IgD-negative memory B cell (primary cell): ENCODE measurements at regions not wholly inside any gene's neighbourhood (a gene's known extent, or its start where the extent isn't known, plus 50 kb on each side); places are given as distances from the start of the nearest gene placed in this dataset.

Source experiments
- H3K27ac Mint-ChIP-seq, 3 donors: one replicate each; pipeline ENCODE4 v1.8.0; 2020 to 2022; ENCODE audit warnings: mild to moderate bottlenecking in 3 of 3, mixed read lengths in 3 of 3, moderate library complexity in 1 of 3
- H3K27me3 Mint-ChIP-seq: one replicate; pipeline ENCODE4 v1.8.0; 2021; ENCODE audit warnings: mixed read lengths
- H3K36me3 Mint-ChIP-seq: one replicate; pipeline ENCODE4 v1.8.0; 2020; ENCODE audit warnings: mild to moderate bottlenecking, mixed read lengths
- H3K4me1 Mint-ChIP-seq, 3 donors: one replicate each; pipeline ENCODE4 v1.8.0; 2020 to 2022; ENCODE audit warnings: mixed read lengths in 3 of 3, mild to moderate bottlenecking in 1 of 3
- H3K4me3 Mint-ChIP-seq, 4 donors: one replicate each; pipeline ENCODE4 v1.8.0; 2020 to 2022; ENCODE audit warnings: mild to moderate bottlenecking in 4 of 4, mixed read lengths in 4 of 4, moderate library complexity in 3 of 4
- H3K9me3 Mint-ChIP-seq, 3 donors: one replicate each; pipeline ENCODE4 v1.8.0; 2020 to 2021; ENCODE audit warnings: mixed read lengths in 3 of 3, mild to moderate bottlenecking in 1 of 3

DNA sequence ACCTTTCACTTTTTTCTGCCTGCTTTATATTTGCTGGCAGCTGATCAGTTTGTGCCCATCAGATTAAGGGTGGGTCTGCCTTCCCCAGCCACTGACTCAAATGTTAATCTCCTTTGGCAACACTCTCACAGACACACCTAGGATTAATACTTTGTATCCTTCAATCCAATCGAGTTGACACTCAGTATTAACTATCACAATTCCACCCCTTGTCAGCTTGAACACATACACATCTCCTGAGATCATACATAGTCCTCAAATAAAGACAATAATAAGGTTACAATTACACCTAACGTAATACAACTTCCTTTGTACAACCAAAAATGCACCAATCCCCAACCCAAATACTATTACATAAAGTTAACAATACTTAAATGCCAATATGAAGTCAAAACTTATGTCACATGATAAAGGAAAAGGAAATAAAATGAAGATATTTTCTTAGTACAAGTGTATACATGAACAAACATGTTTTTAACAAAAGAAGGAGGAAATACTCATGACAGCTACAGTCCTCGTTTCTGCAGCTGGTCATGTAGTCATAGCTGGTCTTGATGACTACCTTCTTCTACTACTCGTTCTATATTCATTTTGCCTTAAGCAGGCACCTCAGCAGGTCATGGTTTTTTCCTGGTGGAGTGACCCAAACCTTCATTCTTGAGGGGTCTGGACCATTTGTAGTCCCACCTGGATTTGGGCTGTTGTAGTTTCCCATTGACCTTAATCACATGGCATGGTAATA lies 96.7 kb upstream of the CABCOCO1 start:
- H3K9me3 Mint-ChIP-seq = peaks cover 0 to 9% (median 2%) of the 10 kb centered on the region in 3 donors
- no peaks in the 10 kb centered on the region for H3K36me3 Mint-ChIP-seq
- no peaks in the 10 kb centered on the region for H3K4me1 Mint-ChIP-seq
- no peak overlapping the region for H3K27ac Mint-ChIP-seq
- no peak overlapping the region for H3K4me3 Mint-ChIP-seq
- H3K27me3 Mint-ChIP-seq = peaks cover 1% of the 10 kb centered on the region

DNA sequence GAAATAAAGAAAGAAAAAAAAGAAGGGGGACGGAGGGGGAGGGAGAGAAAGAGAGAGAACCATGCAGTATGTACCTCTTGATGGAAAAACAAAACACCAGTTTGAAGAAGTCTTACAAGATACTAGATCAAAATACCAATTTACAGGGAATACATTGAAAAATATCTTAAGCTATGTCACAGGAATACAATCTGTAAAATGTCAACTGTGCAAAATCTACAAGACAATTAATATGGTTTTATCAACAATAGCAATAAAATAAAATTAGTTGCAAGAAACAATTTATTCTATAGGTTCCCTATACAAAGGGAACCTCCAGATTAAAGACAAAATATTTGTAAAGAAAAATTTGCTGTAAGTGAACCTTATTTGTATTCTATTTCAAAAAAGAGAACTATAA lies 98.3 kb upstream of the CABCOCO1 start:
- Mint-ChIP-seq H3K4me1 (no peaks in the 10 kb centered on the region), H3K27me3 (no peaks in the 10 kb centered on the region), H3K36me3 (no peaks in the 10 kb centered on the region), H3K9me3 (no peaks in the 10 kb centered on the region), H3K4me3 (no peak overlapping the region), H3K27ac (no peak overlapping the region)

DNA sequence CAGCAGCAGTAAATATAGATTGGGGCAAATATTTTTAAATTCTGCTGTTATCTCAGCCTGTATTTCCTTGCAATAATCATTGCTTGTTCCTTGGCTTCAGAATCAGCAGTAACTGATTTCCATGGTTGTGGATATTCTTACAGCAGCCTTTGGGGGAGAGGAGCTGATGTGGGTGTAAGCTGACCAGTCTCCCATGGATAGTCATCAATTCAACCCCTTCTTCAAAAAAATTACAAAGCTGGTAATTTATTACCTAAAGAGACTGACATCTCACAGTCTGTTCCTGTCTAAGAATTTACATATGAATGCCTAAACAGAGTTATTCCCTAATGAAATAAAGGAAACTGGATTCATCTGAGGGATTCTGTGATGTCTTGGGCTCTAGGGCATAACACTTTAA lies 103.1 kb upstream of the CABCOCO1 start:
- Mint-ChIP-seq H3K27ac (no peak overlapping the region), H3K9me3 (peaks cover 0 to 2% (median 0%) of the 10 kb centered on the region in 3 donors), H3K4me1 (no peaks in the 10 kb centered on the region), H3K27me3 (no peaks in the 10 kb centered on the region), H3K4me3 (no peak overlapping the region), H3K36me3 (no peaks in the 10 kb centered on the region)

DNA sequence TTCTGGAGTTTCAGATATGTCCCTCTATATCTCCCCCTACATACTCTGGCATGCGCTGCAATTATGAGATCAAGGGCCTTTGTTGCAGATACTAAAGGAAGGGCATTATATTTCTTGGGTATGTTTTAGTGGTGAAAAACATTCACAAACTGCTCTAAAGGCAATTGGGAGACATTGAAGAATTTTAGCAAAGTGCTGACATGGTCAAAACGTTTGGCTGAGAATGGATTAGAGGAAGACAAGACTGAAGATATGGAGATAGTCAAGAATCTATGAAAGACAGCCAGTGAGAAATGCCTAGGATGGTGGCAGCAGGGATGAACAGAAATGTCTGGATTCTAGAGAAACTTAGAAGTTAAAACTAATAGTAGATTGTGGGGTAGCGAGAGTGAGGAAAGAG lies 104.5 kb upstream of the CABCOCO1 start:
- H3K4me1 Mint-ChIP-seq = no peaks in the 10 kb centered on the region
- no peaks in the 10 kb centered on the region for H3K36me3 Mint-ChIP-seq
- no peak overlapping the region for H3K4me3 Mint-ChIP-seq
- H3K27me3 Mint-ChIP-seq = no peaks in the 10 kb centered on the region
- H3K9me3 Mint-ChIP-seq = peaks cover 0 to 2% (median 0%) of the 10 kb centered on the region in 3 donors
- H3K27ac Mint-ChIP-seq = no peak overlapping the region

DNA sequence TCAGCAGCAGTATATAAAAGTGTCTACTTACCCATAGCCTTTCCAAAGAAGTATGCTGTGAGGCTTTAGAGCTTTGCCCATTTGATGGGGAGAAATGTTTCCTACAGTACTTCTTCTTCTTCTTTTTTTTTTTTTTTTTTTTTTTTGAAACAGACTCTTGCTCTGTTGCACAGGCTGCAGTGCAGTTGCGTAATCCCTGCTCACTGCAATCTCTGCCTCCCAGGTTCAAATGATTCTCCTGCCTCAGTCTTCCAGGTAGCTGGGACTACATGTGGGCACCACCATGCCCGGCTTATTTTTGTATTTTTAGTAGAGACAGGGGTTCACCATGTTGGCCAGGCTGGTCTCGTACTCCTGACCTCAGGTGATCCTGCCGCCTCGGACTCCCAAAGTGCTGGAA lies 101.7 kb upstream of the TMEM26 start:
- H3K27me3 Mint-ChIP-seq = peaks cover 3% of the 10 kb centered on the region
- H3K9me3 Mint-ChIP-seq = peaks cover 0 to 2% (median 0%) of the 10 kb centered on the region in 3 donors
- no peaks in the 10 kb centered on the region for H3K36me3 Mint-ChIP-seq
- H3K4me1 Mint-ChIP-seq = no peaks in the 10 kb centered on the region
- H3K27ac Mint-ChIP-seq = no peak overlapping the region
- H3K4me3 Mint-ChIP-seq = no peak overlapping the region

DNA sequence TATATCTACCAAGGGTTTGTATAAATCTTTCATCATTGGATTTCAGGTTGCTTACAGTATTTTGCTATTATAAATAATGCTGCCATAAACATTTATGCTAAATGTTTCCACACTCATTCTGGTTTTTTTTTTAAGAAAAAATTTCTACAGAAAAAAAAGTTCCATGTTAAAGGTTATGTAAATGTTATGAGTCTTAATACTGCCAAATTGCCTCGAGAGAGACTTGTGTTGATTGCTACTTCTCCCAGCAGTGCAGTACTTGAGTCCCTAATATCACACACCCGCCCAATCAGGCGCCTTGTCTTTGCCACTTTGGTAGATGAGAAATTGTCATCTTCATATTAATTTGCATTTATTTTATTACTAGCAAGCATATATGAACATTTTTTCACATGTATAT lies 96.7 kb upstream of the TMEM26 start:
- Mint-ChIP-seq H3K4me1 (peaks cover 0 to under 1% (median 0%) of the 10 kb centered on the region in 3 donors), H3K9me3 (no peaks in the 10 kb centered on the region), H3K27me3 (peaks cover 5% of the 10 kb centered on the region), H3K27ac (no peak overlapping the region), H3K36me3 (no peaks in the 10 kb centered on the region), H3K4me3 (no peak overlapping the region)

DNA sequence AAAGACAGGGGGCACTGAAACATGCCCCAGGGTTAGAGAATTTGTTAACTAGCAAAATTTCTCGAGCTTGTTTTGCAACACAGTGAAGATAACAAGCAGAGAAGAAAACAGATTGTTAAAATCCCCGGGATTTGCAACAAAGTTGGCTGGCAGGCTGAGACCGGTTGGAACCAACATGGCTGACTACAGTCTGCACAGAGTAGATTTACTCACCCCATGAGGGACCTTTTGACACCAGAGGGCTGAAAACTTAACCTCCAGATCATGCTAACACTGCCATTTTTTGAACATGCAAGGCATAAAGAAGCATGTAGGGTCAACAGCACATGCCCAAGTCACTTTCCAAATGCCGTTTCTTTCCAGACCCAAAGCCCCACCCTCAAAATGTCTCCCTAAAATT lies 95.2 kb upstream of the TMEM26 start:
- no peak overlapping the region for H3K27ac Mint-ChIP-seq
- H3K4me1 Mint-ChIP-seq = peaks cover 0 to 4% (median 3%) of the 10 kb centered on the region in 3 donors
- no peaks in the 10 kb centered on the region for H3K36me3 Mint-ChIP-seq
- no peak overlapping the region for H3K4me3 Mint-ChIP-seq
- no peaks in the 10 kb centered on the region for H3K9me3 Mint-ChIP-seq
- H3K27me3 Mint-ChIP-seq = peaks cover 7% of the 10 kb centered on the region

DNA sequence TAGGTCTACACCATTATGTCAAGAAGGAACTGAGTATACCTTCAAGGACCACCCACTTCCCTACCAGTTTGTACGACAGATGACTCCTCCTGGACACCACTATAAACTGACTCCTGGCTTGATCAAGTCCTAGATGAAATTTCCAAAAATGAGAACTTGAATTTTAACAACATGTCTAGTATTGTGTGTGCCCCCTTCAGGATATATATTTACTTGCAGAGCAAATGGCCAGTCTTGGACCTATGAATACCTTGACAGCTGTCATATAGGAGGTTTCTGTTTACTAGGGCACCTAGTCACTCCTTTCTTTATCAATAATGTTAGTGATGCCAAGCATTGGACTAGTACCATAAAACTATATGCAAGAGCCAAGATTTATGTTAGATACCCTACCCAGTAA lies 94.1 kb upstream of the TMEM26 start:
- Mint-ChIP-seq H3K36me3 (no peaks in the 10 kb centered on the region), H3K27me3 (peaks cover 7% of the 10 kb centered on the region), H3K27ac (no peak overlapping the region), H3K4me1 (peaks cover 3 to 5% (median 3%) of the 10 kb centered on the region in 3 donors), H3K9me3 (no peaks in the 10 kb centered on the region), H3K4me3 (no peak overlapping the region)

DNA sequence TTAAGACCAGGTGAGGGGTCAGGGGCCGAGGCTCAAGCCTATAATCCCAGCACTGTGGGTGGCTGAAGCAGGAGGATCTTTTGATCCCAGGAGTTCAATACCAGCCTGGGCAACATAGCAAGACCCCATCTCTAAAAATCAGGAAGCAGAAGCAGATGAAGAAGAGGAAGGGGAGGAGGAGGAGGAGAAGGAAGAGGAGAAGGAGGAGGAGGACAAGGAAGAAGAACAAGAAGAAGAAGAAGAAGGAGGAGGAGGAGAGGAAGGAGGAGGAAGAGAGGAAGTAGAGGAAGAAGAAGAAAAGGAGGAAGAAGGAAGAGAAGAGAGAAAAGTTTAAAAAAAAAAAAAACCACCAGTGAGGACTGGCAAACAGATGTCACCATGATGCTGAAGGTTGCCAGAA lies 92.0 kb upstream of the TMEM26 start:
- Mint-ChIP-seq H3K27ac (no peak overlapping the region), H3K36me3 (no peaks in the 10 kb centered on the region), H3K9me3 (no peaks in the 10 kb centered on the region), H3K4me3 (no peak overlapping the region), H3K4me1 (peaks cover 3 to 8% (median 5%) of the 10 kb centered on the region in 3 donors), H3K27me3 (peaks cover 4% of the 10 kb centered on the region)

DNA sequence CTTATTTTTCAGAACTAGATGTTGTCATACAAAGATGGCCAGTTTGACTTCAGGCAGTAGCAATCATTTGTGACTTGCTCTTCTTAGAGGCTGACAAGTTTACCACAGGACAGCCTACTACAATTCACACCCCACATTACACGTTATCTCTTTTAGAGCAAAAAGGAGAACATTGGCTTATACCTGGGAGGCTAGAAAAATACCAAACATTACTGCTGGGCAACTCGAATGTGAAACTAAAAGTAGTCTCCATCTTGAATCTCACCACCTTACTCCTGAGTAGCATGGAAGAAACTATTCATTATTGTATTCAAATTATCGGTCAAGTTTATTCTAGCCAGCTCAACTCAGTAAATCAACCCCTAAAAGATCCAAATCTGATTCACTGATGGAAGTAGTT lies 90.7 kb upstream of the TMEM26 start:
- peaks cover 3 to 8% (median 5%) of the 10 kb centered on the region in 3 donors for H3K4me1 Mint-ChIP-seq

DNA sequence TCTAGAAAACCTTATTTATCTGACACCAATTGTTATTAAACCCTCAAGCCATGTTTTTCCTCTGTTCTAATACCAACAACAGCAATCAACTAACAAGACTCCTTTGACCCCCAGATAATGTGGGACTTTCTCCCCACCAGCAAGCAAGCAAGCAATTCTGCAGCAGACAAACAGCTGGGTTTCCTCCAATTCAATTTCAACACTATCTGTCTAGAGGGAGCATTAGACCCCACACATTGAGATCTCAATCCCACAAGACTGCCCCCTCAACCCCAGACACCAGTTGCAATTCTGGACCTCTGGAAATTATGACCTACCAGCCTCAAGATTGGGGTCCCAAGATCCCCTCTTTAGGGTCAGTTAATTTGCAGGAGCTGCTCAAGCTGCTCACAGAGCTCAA lies 89.4 kb upstream of the TMEM26 start:
- H3K9me3 Mint-ChIP-seq = no peaks in the 10 kb centered on the region

More for the DNA sequence above, 90.7 kb upstream of the TMEM26 start:
- peaks cover 2% of the 10 kb centered on the region for H3K27me3 Mint-ChIP-seq
- no peak overlapping the region for H3K27ac Mint-ChIP-seq
- no peak overlapping the region for H3K4me3 Mint-ChIP-seq
- no peaks in the 10 kb centered on the region for H3K36me3 Mint-ChIP-seq
- H3K9me3 Mint-ChIP-seq = no peaks in the 10 kb centered on the region

DNA sequence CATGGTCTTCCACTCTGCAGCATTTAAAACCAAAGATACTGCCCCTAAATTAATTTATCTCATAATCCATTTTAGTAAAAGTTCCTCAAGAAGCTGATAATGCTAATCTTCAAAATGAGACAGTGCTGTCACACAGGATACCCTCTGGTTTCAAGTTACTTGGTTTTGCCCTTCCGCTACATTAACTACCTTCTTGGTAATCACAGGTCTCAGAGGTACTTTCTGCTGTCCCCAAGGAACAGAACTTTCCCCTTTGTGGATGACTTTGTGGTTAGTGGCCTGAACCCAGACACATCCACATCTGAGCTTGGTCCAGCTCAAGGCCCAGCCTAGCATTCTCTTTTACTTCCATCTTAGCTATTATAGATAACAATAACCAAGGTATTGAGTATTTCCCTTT lies 88.8 kb upstream of the TMEM26 start:
- H3K4me1 Mint-ChIP-seq = peaks cover 3 to 8% (median 5%) of the 10 kb centered on the region in 3 donors
- H3K9me3 Mint-ChIP-seq = peaks cover 0 to 1% (median 0%) of the 10 kb centered on the region in 3 donors
- H3K27me3 Mint-ChIP-seq = peaks cover 1% of the 10 kb centered on the region
- H3K36me3 Mint-ChIP-seq = no peaks in the 10 kb centered on the region
- no peak overlapping the region for H3K4me3 Mint-ChIP-seq
- H3K27ac Mint-ChIP-seq = no peak overlapping the region

More for the DNA sequence above, 89.4 kb upstream of the TMEM26 start:
- Mint-ChIP-seq H3K4me3 (no peak overlapping the region), H3K27me3 (peaks cover 1% of the 10 kb centered on the region), H3K27ac (no peak overlapping the region), H3K4me1 (peaks cover 3 to 8% (median 5%) of the 10 kb centered on the region in 3 donors), H3K36me3 (no peaks in the 10 kb centered on the region)

DNA sequence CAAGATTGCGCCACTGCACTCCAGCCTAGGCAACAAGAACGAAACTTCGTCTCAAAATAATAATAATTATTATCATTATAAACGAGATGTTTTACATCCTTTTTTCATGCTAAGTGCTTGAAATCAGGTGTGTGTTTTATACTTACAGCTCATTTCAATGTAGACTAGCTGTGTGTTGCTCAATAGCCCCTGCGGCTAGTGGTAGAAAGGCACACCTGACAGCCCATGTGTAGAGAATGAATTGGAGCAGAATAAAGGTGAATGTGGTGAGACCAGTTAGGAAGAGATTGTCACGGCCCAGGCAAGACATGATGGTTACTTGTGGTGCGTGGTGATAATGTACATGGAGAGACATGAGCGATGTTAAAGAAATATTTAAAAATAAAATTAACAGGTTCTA lies 86.7 kb upstream of the TMEM26 start:
- Mint-ChIP-seq H3K27me3 (peaks cover 1% of the 10 kb centered on the region), H3K4me1 (peaks cover 3 to 8% (median 5%) of the 10 kb centered on the region in 3 donors), H3K9me3 (peaks cover 0 to 10% (median 0%) of the 10 kb centered on the region in 3 donors), H3K36me3 (no peaks in the 10 kb centered on the region), H3K4me3 (no peak overlapping the region), H3K27ac (no peak overlapping the region)

DNA sequence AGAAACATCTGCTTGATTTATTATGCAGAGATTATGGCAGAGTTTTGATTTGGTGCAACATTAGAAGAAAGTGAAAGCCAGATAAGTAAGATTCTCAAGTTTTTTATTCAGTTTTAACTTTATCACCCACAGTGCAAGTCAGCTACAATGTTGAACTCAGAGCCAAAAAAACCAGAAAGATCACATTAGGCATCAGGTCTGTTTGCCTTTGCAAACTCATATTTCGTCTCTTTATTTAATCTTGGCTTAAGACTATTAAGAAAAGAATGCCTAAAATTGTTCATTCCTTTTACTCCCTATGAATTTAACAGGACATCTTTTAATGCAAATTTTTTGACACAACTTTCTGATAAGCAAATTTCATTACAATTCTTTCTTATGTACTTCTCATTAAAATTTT lies 76.0 kb upstream of the TMEM26 start:
- peaks cover 0 to 4% (median 0%) of the 10 kb centered on the region in 3 donors for H3K9me3 Mint-ChIP-seq
- peaks cover 2% of the 10 kb centered on the region for H3K27me3 Mint-ChIP-seq
- H3K4me1 Mint-ChIP-seq = no peaks in the 10 kb centered on the region
- no peak overlapping the region for H3K4me3 Mint-ChIP-seq
- H3K36me3 Mint-ChIP-seq = no peaks in the 10 kb centered on the region
- H3K27ac Mint-ChIP-seq = no peak overlapping the region

DNA sequence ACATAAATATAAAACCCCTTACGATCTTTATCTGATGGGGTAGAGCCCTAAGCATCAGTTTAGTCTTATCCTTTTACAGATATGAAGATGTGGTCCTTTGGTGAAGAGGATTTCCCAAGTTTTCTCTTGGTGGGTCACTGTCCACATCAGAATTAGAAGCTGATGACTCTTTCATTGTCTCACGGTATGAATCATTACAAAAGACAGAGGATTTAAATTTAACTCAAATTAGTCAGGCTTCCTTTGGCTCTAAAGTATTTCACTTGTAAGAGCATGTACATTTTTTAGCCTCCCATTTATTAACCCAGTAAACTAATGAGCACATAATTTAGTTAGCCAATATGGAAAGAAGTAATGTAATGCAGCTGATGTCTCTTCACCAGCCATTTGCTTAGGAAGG lies 49.9 kb upstream of the TMEM26 start:
- no peaks in the 10 kb centered on the region for H3K4me1 Mint-ChIP-seq
- no peak overlapping the region for H3K4me3 Mint-ChIP-seq
- peaks cover 2% of the 10 kb centered on the region for H3K36me3 Mint-ChIP-seq
- H3K27me3 Mint-ChIP-seq = peaks cover 9% of the 10 kb centered on the region
- peaks cover 0 to 3% (median 0%) of the 10 kb centered on the region in 3 donors for H3K9me3 Mint-ChIP-seq
- H3K27ac Mint-ChIP-seq = peak overlapping the region in 1 of 3 donors; percentile 51
